GM21529 (cell line): ENCODE measurements at regions not wholly inside any gene's neighbourhood (a gene's known extent, or its start where the extent isn't known, plus 50 kb on each side); places are given as distances from the start of the nearest gene placed in this dataset.
A peak's percentile ranks its signal among the peaks of the same experiment; 100 is the strongest.

Experiments used
- ATAC-seq: cut with Tn5 transposase; IDR thresholded peaks from one replicate; pipeline ENCODE4 v1.9.1; 2021; ENCODE audit not compliant: unreplicated experiment

- no peak for ATAC-seq
Measured at GRCh38 chr22:22799561-22799960, 88.1 kb upstream of the IGLL5 start.

GRCh38 chr22:22800716-22801115 lies 86.9 kb upstream of the IGLL5 start:
- no peak for ATAC-seq

GRCh38 chr22:22802339-22802970 lies 85.2 kb upstream of the IGLL5 start:
- no peak for ATAC-seq

GRCh38 chr22:22803285-22803853 lies 84.2 kb upstream of the IGLL5 start:
- ATAC-seq = no peak

GRCh38 chr22:22810018-22810427 lies 77.6 kb upstream of the IGLL5 start:
- ATAC-seq = no peak

GRCh38 chr22:22810471-22810870 lies 77.1 kb upstream of the IGLL5 start:
- no peak for ATAC-seq

GRCh38 chr22:22811016-22812009 lies 76.3 kb upstream of the IGLL5 start:
- no peak for ATAC-seq

- no peak for ATAC-seq
Measured at GRCh38 chr22:22812031-22812905, 75.3 kb upstream of the IGLL5 start.

GRCh38 chr22:22813126-22814075 lies 74.2 kb upstream of the IGLL5 start:
- no peak for ATAC-seq

- ATAC-seq = no peak
Measured at GRCh38 chr22:22814666-22815396, 72.8 kb upstream of the IGLL5 start.

- no peak for ATAC-seq
Measured at GRCh38 chr22:22815397-22816170, 72.0 kb upstream of the IGLL5 start.

- no peak for ATAC-seq
Measured at GRCh38 chr22:22816171-22816514, 71.5 kb upstream of the IGLL5 start.

GRCh38 chr22:22816766-22817410 lies 70.7 kb upstream of the IGLL5 start:
- ATAC-seq = no peak

GRCh38 chr22:22817468-22818201 lies 70.0 kb upstream of the IGLL5 start:
- ATAC-seq = no peak

GRCh38 chr22:22818202-22818538 lies 69.4 kb upstream of the IGLL5 start:
- no peak for ATAC-seq

- ATAC-seq = peak; percentile 64
Measured at GRCh38 chr22:22818861-22819855, 68.5 kb upstream of the IGLL5 start.
